ENCODE measurements at regions not wholly inside any gene's neighbourhood (a gene's known extent, or its start where the extent isn't known, plus 50 kb on each side); places are given as distances from the start of the nearest gene placed in this dataset.

DNA sequence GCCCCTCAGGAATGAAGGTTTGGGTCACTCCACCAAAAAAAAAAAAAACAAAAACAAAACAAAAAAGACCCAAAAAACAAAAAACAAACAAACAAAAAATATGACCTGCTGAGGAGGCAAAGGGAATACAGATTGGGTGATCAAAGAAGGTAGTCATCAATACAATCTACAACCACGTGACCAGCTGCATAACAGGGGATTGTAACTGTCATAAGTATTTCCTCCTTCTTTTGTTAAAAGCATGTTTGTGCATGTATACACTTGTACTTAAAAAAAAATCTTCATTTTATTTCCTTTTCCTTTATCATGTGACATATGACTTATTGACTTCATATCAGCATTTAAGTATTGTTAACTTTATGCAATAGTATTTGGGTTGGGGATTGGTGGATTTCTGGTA, 165.1 kb upstream of the IRS2 start:
- CTCF ChIA-PET: interaction anchor here (0.6 kb wide), 1 partner anchor 14 kb away, joined by 4 read pairs; no protein-coding TSS in a partner anchor
- Histone ChIP-seq H3K36me3 (ENCODE audit: control insufficient read depth in 4 of 4, insufficient read depth in 4 of 4, low read length in 3 of 4) (no peaks in the 10 kb centered on the region), H3K27me3 (replicated peaks in 2 of 5; ENCODE audit: control insufficient read depth in 4 of 5, insufficient read depth in 5 of 5, low read length in 4 of 5) (peaks cover 0 to 2% (median 0%) of the 10 kb centered on the region in 5 experiments), H3K4me3 (ENCODE audit: control insufficient read depth in 1 of 7, extremely low read depth in 1 of 7, insufficient read depth in 4 of 7, low read depth in 2 of 7, low read length in 6 of 7) (no peak overlapping the region), H3K27ac (ENCODE audit: insufficient read depth in 1 of 2, low read depth in 1 of 2, low read length in 2 of 2, poor library complexity in 1 of 2, severe bottlenecking in 2 of 2) (no peak overlapping the region), H3K9me3 (ENCODE audit: control extremely low read depth in 1 of 5, control insufficient read depth in 4 of 5, insufficient read depth in 2 of 5, low read depth in 1 of 5, low read length in 4 of 5) (peaks cover 0 to 4% (median 0%) of the 10 kb centered on the region in 5 experiments), H3K4me1 (ENCODE audit: control extremely low read depth in 1 of 4, control insufficient read depth in 4 of 4, insufficient read depth in 4 of 4, low read length in 3 of 4) (no peaks in the 10 kb centered on the region)
- DNase-seq: no peak
- POLR2A ChIA-PET: no interaction called here
- no CpG with 5 or more reads among the region's 1 CpG for WGBS (ENCODE audit: insufficient coverage)

DNA sequence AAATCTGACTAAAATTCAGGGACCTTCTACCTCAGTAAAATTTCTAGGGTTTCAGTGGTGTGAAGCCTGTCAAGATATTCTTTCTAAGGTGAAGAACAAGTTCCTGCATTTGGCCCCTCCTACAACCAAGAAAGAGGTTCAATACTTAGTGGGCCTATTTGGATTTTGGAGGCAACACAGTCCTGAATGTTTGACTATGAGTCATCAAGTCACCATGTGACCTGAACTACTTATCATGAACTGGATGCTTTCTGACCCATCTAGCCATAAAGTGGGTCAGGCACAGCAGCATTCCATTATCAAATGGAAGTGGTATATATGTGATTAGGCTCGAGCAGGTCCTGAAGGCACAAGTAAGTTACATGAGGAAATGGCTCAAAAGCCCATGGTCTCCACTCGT, 163.0 kb upstream of the IRS2 start:
- H3K4me3 ChIP-seq (ENCODE audit: control insufficient read depth in 1 of 7, extremely low read depth in 1 of 7, insufficient read depth in 4 of 7, low read depth in 2 of 7, low read length in 6 of 7): no peak overlapping the region
- peaks cover 0 to under 1% (median 0%) of the 10 kb centered on the region in 5 experiments for H3K27me3 ChIP-seq (replicated peaks in 2 of 5; ENCODE audit: control insufficient read depth in 4 of 5, insufficient read depth in 5 of 5, low read length in 4 of 5)
- no peak overlapping the region for H3K27ac ChIP-seq (ENCODE audit: insufficient read depth in 1 of 2, low read depth in 1 of 2, low read length in 2 of 2, poor library complexity in 1 of 2, severe bottlenecking in 2 of 2)
- POLR2A ChIA-PET: no interaction called here
- no peak for DNase-seq
- H3K9me3 ChIP-seq (ENCODE audit: control extremely low read depth in 1 of 5, control insufficient read depth in 4 of 5, insufficient read depth in 2 of 5, low read depth in 1 of 5, low read length in 4 of 5): peaks cover 0 to 4% (median 0%) of the 10 kb centered on the region in 5 experiments
- no peaks in the 10 kb centered on the region for H3K36me3 ChIP-seq (ENCODE audit: control insufficient read depth in 4 of 4, insufficient read depth in 4 of 4, low read length in 3 of 4)
- 85% methylated on average over 2 of the region's 2 CpGs for WGBS (ENCODE audit: insufficient coverage)
- no peaks in the 10 kb centered on the region for H3K4me1 ChIP-seq (ENCODE audit: control extremely low read depth in 1 of 4, control insufficient read depth in 4 of 4, insufficient read depth in 4 of 4, low read length in 3 of 4)
- CTCF ChIA-PET: no interaction called here

DNA sequence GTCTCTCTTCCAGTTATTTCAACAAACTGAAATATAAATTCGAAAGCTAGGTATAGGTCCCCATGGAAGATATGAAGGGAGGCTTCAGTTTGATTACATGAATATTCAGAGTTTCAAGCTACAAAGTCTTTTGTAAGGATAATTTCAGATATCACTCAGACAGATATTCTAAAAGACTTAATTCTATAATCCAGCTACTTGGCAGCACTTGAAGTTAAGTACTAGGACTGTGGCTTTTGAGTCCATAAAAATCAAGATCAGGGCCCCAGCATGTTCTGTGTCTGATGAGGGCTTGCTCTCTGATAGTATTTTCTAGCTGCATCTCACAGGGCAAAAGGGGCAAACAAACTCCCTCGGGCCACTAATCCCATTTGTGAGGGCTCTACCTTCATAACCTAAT, 160.6 kb upstream of the IRS2 start:
- Histone ChIP-seq H3K36me3 (ENCODE audit: control insufficient read depth in 4 of 4, insufficient read depth in 4 of 4, low read length in 3 of 4) (no peaks in the 10 kb centered on the region), H3K4me1 (ENCODE audit: control extremely low read depth in 1 of 4, control insufficient read depth in 4 of 4, insufficient read depth in 4 of 4, low read length in 3 of 4) (no peaks in the 10 kb centered on the region), H3K27ac (ENCODE audit: insufficient read depth in 1 of 2, low read depth in 1 of 2, low read length in 2 of 2, poor library complexity in 1 of 2, severe bottlenecking in 2 of 2) (no peak overlapping the region), H3K4me3 (ENCODE audit: control insufficient read depth in 1 of 7, extremely low read depth in 1 of 7, insufficient read depth in 4 of 7, low read depth in 2 of 7, low read length in 6 of 7) (no peak overlapping the region), H3K9me3 (ENCODE audit: control extremely low read depth in 1 of 5, control insufficient read depth in 4 of 5, insufficient read depth in 2 of 5, low read depth in 1 of 5, low read length in 4 of 5) (peaks cover 0 to 4% (median 0%) of the 10 kb centered on the region in 5 experiments), H3K27me3 (replicated peaks in 2 of 5; ENCODE audit: control insufficient read depth in 4 of 5, insufficient read depth in 5 of 5, low read length in 4 of 5) (no peaks in the 10 kb centered on the region)
- POLR2A ChIA-PET: no interaction called here
- no peak for DNase-seq
- CTCF ChIA-PET: no interaction called here
- no CpG with 5 or more reads among the region's 2 CpGs for WGBS (ENCODE audit: insufficient coverage)

DNA sequence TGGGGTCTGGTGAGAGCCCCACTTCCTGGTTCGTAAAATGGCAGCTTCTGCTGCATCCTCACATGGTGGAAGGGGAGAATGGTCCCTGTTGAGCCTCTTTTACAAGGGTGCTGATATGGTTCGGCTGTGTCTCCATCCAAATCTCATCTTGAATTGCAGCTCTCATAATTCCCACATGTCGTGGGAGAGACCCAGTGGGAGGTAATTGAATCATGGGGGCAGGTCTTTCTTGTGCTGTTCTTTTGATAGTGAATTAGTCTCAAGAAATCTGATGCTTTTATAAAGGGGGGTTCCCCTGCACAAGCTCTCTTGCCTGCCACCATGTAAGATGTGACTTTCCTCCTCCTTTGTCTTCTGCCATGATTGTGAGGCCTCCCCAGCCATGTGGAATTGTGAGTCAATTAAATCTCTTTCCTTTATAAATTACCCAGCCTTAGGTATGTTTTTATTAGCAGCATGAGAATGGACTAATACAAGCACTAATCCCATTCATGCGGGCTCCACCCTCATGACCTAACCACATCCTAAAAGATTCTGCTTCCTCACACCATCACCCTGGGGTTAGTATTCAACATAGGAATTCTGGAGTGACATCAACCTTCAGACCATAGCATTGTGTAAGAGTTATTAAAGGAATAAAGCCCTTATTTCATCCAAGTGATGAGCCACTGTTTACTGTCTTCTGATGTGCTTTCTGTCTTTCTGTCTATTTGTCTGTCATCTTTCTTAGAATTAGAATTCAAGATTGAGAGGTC, 159.0 kb upstream of the IRS2 start:
- no peaks in the 10 kb centered on the region for H3K36me3 ChIP-seq (ENCODE audit: control insufficient read depth in 4 of 4, insufficient read depth in 4 of 4, low read length in 3 of 4)
- no peak overlapping the region for H3K27ac ChIP-seq (ENCODE audit: insufficient read depth in 1 of 2, low read depth in 1 of 2, low read length in 2 of 2, poor library complexity in 1 of 2, severe bottlenecking in 2 of 2)
- ChIA-PET POLR2A (no interaction called here), CTCF (no interaction called here)
- H3K4me1 ChIP-seq (ENCODE audit: control extremely low read depth in 1 of 4, control insufficient read depth in 4 of 4, insufficient read depth in 4 of 4, low read length in 3 of 4): no peaks in the 10 kb centered on the region
- no peak for DNase-seq
- WGBS (ENCODE audit: insufficient coverage): 84% methylated on average over 2 of the region's 4 CpGs
- peaks cover 0 to 3% (median 0%) of the 10 kb centered on the region in 5 experiments for H3K27me3 ChIP-seq (replicated peaks in 2 of 5; ENCODE audit: control insufficient read depth in 4 of 5, insufficient read depth in 5 of 5, low read length in 4 of 5)
- H3K4me3 ChIP-seq (ENCODE audit: control insufficient read depth in 1 of 7, extremely low read depth in 1 of 7, insufficient read depth in 4 of 7, low read depth in 2 of 7, low read length in 6 of 7): no peak overlapping the region
- H3K9me3 ChIP-seq (ENCODE audit: control extremely low read depth in 1 of 5, control insufficient read depth in 4 of 5, insufficient read depth in 2 of 5, low read depth in 1 of 5, low read length in 4 of 5): no peaks in the 10 kb centered on the region

DNA sequence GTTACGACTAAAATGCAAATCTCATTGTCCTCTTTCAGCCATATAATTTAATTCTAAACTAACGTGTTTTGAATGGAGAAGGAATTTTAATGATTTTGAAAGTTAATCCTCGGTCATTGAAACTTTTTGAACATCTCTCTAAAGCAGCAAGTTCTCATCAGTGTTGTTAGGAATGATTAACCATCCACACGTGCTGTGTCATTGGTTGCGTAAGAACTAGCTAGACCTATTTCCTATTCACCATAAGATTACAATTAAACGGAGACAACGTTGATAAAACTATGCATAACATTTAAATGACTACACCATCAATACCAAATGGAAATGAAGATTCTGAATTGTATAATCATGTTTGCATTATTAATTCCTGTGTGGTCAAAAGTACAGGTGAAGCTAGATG, 155.6 kb upstream of the IRS2 start:
- Histone ChIP-seq H3K4me1 (ENCODE audit: control extremely low read depth in 1 of 4, control insufficient read depth in 4 of 4, insufficient read depth in 4 of 4, low read length in 3 of 4) (no peaks in the 10 kb centered on the region), H3K4me3 (ENCODE audit: control insufficient read depth in 1 of 7, extremely low read depth in 1 of 7, insufficient read depth in 4 of 7, low read depth in 2 of 7, low read length in 6 of 7) (no peak overlapping the region), H3K27me3 (replicated peaks in 2 of 5; ENCODE audit: control insufficient read depth in 4 of 5, insufficient read depth in 5 of 5, low read length in 4 of 5) (peaks cover 0 to 3% (median 0%) of the 10 kb centered on the region in 5 experiments), H3K9me3 (ENCODE audit: control extremely low read depth in 1 of 5, control insufficient read depth in 4 of 5, insufficient read depth in 2 of 5, low read depth in 1 of 5, low read length in 4 of 5) (no peaks in the 10 kb centered on the region), H3K27ac (ENCODE audit: insufficient read depth in 1 of 2, low read depth in 1 of 2, low read length in 2 of 2, poor library complexity in 1 of 2, severe bottlenecking in 2 of 2) (no peak overlapping the region), H3K36me3 (ENCODE audit: control insufficient read depth in 4 of 4, insufficient read depth in 4 of 4, low read length in 3 of 4) (no peaks in the 10 kb centered on the region)
- no peak for DNase-seq
- ChIA-PET POLR2A (no interaction called here), CTCF (no interaction called here)
- 100% methylated on average over 1 of the region's 7 CpGs for WGBS (ENCODE audit: insufficient coverage)

DNA sequence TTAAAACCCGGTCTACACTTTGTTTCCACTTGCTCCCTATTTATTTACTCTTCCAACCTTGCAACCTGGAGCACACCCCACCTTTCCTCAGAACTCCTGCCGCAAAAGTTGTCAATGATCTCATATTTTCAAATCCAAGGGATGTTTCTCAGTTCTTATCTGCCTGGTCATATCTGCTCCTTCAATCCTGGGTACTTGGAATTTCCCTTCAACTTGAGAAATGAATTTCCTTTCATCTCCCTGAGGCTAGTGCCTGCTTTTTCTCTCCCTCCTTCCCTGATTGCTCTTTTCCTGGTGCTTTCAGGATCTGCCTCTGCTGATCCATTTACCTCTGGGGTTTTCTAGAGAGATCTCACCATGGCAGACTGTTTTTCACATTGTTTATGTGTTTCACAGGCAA, 154.8 kb upstream of the IRS2 start:
- Histone ChIP-seq H3K27me3 (replicated peaks in 2 of 5; ENCODE audit: control insufficient read depth in 4 of 5, insufficient read depth in 5 of 5, low read length in 4 of 5) (peaks cover 0 to 3% (median 0%) of the 10 kb centered on the region in 5 experiments), H3K4me3 (ENCODE audit: control insufficient read depth in 1 of 7, extremely low read depth in 1 of 7, insufficient read depth in 4 of 7, low read depth in 2 of 7, low read length in 6 of 7) (no peak overlapping the region), H3K27ac (ENCODE audit: insufficient read depth in 1 of 2, low read depth in 1 of 2, low read length in 2 of 2, poor library complexity in 1 of 2, severe bottlenecking in 2 of 2) (no peak overlapping the region), H3K4me1 (ENCODE audit: control extremely low read depth in 1 of 4, control insufficient read depth in 4 of 4, insufficient read depth in 4 of 4, low read length in 3 of 4) (no peaks in the 10 kb centered on the region), H3K9me3 (ENCODE audit: control extremely low read depth in 1 of 5, control insufficient read depth in 4 of 5, insufficient read depth in 2 of 5, low read depth in 1 of 5, low read length in 4 of 5) (peaks cover 0 to 1% (median 0%) of the 10 kb centered on the region in 5 experiments), H3K36me3 (ENCODE audit: control insufficient read depth in 4 of 4, insufficient read depth in 4 of 4, low read length in 3 of 4) (no peaks in the 10 kb centered on the region)
- ChIA-PET POLR2A (no interaction called here), CTCF (no interaction called here)
- no peak for DNase-seq
- 91% methylated on average over 2 of the region's 2 CpGs for WGBS (ENCODE audit: insufficient coverage)

DNA sequence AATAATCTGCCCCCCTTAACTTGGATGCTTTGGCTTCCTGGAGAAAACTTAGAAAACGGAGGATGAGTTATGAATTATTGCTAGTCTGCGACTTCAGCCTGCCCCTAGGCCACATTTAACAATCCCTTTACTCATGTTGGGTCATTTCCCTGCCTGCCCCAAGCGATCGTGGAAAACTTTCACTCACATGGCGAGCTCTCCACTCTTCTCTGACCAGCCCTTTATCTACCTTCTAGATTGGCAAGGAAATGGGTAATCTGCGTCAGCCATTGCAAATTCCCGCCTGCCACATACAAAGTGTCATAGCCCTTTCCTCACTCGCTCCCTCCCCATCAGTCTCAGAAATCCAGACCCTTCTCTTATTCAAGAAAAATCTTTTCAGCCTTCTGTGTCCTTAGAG, 154.3 kb upstream of the IRS2 start:
- ChIA-PET POLR2A (no interaction called here), CTCF (no interaction called here)
- H3K27me3 ChIP-seq (replicated peaks in 2 of 5; ENCODE audit: control insufficient read depth in 4 of 5, insufficient read depth in 5 of 5, low read length in 4 of 5): peaks cover 0 to 3% (median 0%) of the 10 kb centered on the region in 5 experiments
- no peak for DNase-seq
- H3K9me3 ChIP-seq (ENCODE audit: control extremely low read depth in 1 of 5, control insufficient read depth in 4 of 5, insufficient read depth in 2 of 5, low read depth in 1 of 5, low read length in 4 of 5): peaks cover 0 to 1% (median 0%) of the 10 kb centered on the region in 5 experiments
- no peaks in the 10 kb centered on the region for H3K36me3 ChIP-seq (ENCODE audit: control insufficient read depth in 4 of 4, insufficient read depth in 4 of 4, low read length in 3 of 4)
- H3K27ac ChIP-seq (ENCODE audit: insufficient read depth in 1 of 2, low read depth in 1 of 2, low read length in 2 of 2, poor library complexity in 1 of 2, severe bottlenecking in 2 of 2): no peak overlapping the region
- no peaks in the 10 kb centered on the region for H3K4me1 ChIP-seq (ENCODE audit: control extremely low read depth in 1 of 4, control insufficient read depth in 4 of 4, insufficient read depth in 4 of 4, low read length in 3 of 4)
- 98% methylated on average over 6 of the region's 8 CpGs for WGBS (ENCODE audit: insufficient coverage)
- no peak overlapping the region for H3K4me3 ChIP-seq (ENCODE audit: control insufficient read depth in 1 of 7, extremely low read depth in 1 of 7, insufficient read depth in 4 of 7, low read depth in 2 of 7, low read length in 6 of 7)
